H1 (cell line): ENCODE measurements at regions not wholly inside any gene's neighbourhood (a gene's known extent, or its start where the extent isn't known, plus 50 kb on each side); places are given as distances from the start of the nearest gene placed in this dataset.

Experiments used
- CTCF ChIA-PET: fragments of 300-600 bp; sonication (Branson Sonifier 250); formaldehyde crosslinking; loops from one replicate; lab custom pipeline; 2021; ENCODE audit not compliant: partially characterized antibody; lab: Charles Lee
- POLR2A ChIA-PET: fragments of 300-600 bp; sonication (Branson Sonifier 250); formaldehyde crosslinking; loops from one replicate; lab custom pipeline; 2021; ENCODE audit warnings: inconsistent platforms; ENCODE audit not compliant: partially characterized antibody; lab: Charles Lee
- DNase-seq, 2 experiments: peaks; one replicate each; pipeline versions ENCODE4 v3.0.0 to v3.0.0-alpha.2; 2010 to 2022; ENCODE audit warnings: low spot score in 2 of 2, low read depth in 1 of 2, mixed read lengths in 1 of 2
- FAIRE-seq: peaks from 2 replicates; lab custom pipeline; 2011; peaks lifted over from hg19 to GRCh38; lab: Jason Lieb, UNC
- H2AFZ ChIP-seq: 2 replicates; pipeline ENCODE4 v1.8.1; 2012; ENCODE audit warnings: low read length, inconsistent platforms
- H2AK5ac ChIP-seq: 2 replicates; pipeline ENCODE4 v1.6.1; 2013; ENCODE audit warnings: low read depth, low read length
- H2BK120ac ChIP-seq: replicated peaks from 2 replicates; pipeline ENCODE3; 2013; ENCODE audit warnings: low read depth, low read length, inconsistent platforms
- H2BK12ac ChIP-seq: 2 replicates; pipeline ENCODE4 v1.6.1; 2013; ENCODE audit warnings: low read depth, low read length
- H2BK15ac ChIP-seq: 2 replicates; pipeline ENCODE4 v1.6.1; 2013; ENCODE audit warnings: low read length
- H2BK20ac ChIP-seq: 2 replicates; pipeline ENCODE4 v1.6.1; 2013; ENCODE audit warnings: low read length
- H2BK5ac ChIP-seq: 2 replicates; pipeline ENCODE4 v1.6.1; 2013; ENCODE audit warnings: low read depth, low read length
- H3K14ac ChIP-seq: 2 replicates; pipeline ENCODE4 v1.6.1; 2013; ENCODE audit warnings: inconsistent platforms; ENCODE audit not compliant: insufficient read length
- H3K18ac ChIP-seq: 2 replicates; pipeline ENCODE4 v1.6.1; 2013; ENCODE audit warnings: low read length; ENCODE audit errors: extremely low read depth
- H3K23ac ChIP-seq: 2 replicates; pipeline ENCODE4 v1.6.1; 2013; ENCODE audit warnings: inconsistent platforms; ENCODE audit not compliant: insufficient read length
- H3K23me2 ChIP-seq: 2 replicates; pipeline ENCODE4 v1.6.1; 2013; ENCODE audit warnings: low read depth, low read length
- H3K27ac ChIP-seq: 2 replicates; pipeline ENCODE4 v1.6.1; 2011; ENCODE audit warnings: low read depth, low read length, inconsistent platforms
- H3K27me3 ChIP-seq, 4 experiments: replicated peaks in 1 of 4; 1 replicate in 1 of 4; 2 replicates in 3 of 4; pipeline versions ENCODE4 v1.6.1 to v1.8.1; 2011 to 2013; ENCODE audit warnings: low read length in 3 of 4, mild to moderate bottlenecking in 3 of 4, inconsistent platforms in 2 of 4, mixed read lengths in 2 of 4, moderate library complexity in 1 of 4; ENCODE audit not compliant: control insufficient read depth in 3 of 4, insufficient read depth in 3 of 4; ENCODE audit errors: extremely low read depth in 1 of 4
- H3K36me3 ChIP-seq, 4 experiments: 2 replicates each; pipeline versions ENCODE4 v1.6.1 to v1.8.1; 2011 to 2013; ENCODE audit warnings: mild to moderate bottlenecking in 4 of 4, low read length in 3 of 4, moderate library complexity in 2 of 4, control low read depth in 1 of 4, inconsistent platforms in 1 of 4; ENCODE audit not compliant: insufficient read depth in 4 of 4, control insufficient read depth in 2 of 4
- H3K4ac ChIP-seq: replicated peaks from 2 replicates; pipeline ENCODE3; 2013; ENCODE audit warnings: low read length, low read depth, mixed read lengths, inconsistent platforms; ENCODE audit not compliant: insufficient read length
- H3K4me1 ChIP-seq, 4 experiments: replicated peaks in 1 of 4; 1 replicate in 1 of 4; 2 replicates in 3 of 4; pipeline versions ENCODE4 v1.6.1 to v1.8.1; 2011 to 2013; ENCODE audit warnings: low read length in 3 of 4, inconsistent platforms in 2 of 4, mixed read lengths in 1 of 4; ENCODE audit not compliant: insufficient read depth in 4 of 4, control insufficient read depth in 3 of 4
- H3K4me2 ChIP-seq, 2 experiments: 2 replicates each; pipeline versions ENCODE4 v1.6.1 to v1.8.1; 2011 to 2013; ENCODE audit warnings: low read depth in 2 of 2, low read length in 2 of 2, control low read depth in 1 of 2, inconsistent platforms in 1 of 2, mild to moderate bottlenecking in 1 of 2; ENCODE audit not compliant: insufficient read depth in 1 of 2
- H3K4me3 ChIP-seq, 4 experiments: fragments of 200-600, 300-600 bp in 1 of 4; sonication (generic), shearing (Covaris generic), sonication (Bioruptor Twin) in 1 of 4; 2 replicates each; pipeline versions ENCODE4 v1.5.1 to v1.8.1; 2011 to 2016; ENCODE audit warnings: low read length in 4 of 4, low read depth in 3 of 4, control low read depth in 2 of 4, inconsistent platforms in 2 of 4, mild to moderate bottlenecking in 2 of 4, mixed read lengths in 1 of 4, moderate library complexity in 1 of 4; ENCODE audit not compliant: insufficient read depth in 2 of 4; ENCODE audit errors: extremely low read depth in 1 of 4
- H3K56ac ChIP-seq: replicated peaks from 2 replicates; pipeline ENCODE3; 2013; ENCODE audit warnings: low read depth, mild to moderate bottlenecking, mixed read lengths, low read length, inconsistent platforms; ENCODE audit not compliant: insufficient read length
- H3K79me1 ChIP-seq: 2 replicates; pipeline ENCODE4 v1.6.1; 2013; ENCODE audit warnings: low read depth, low read length, control low read depth
- H3K79me2 ChIP-seq, 2 experiments: 2 replicates each; pipeline versions ENCODE4 v1.6.1 to v1.8.1; 2012 to 2013; ENCODE audit warnings: low read length in 2 of 2, mild to moderate bottlenecking in 2 of 2, inconsistent platforms in 1 of 2; ENCODE audit not compliant: insufficient read depth in 2 of 2, control insufficient read depth in 1 of 2
- H3K9ac ChIP-seq, 4 experiments: replicated peaks in 1 of 4; 1 replicate in 1 of 4; 2 replicates in 3 of 4; pipeline versions ENCODE4 v1.6.1 to v1.8.1; 2011 to 2013; ENCODE audit warnings: low read depth in 3 of 4, low read length in 3 of 4, control low read depth in 2 of 4, mild to moderate bottlenecking in 2 of 4, moderate library complexity in 2 of 4, inconsistent platforms in 1 of 4; ENCODE audit errors: extremely low read depth in 1 of 4
- H3K9me3 ChIP-seq, 2 experiments: 2 replicates each; pipeline versions ENCODE4 v1.6.1 to v1.8.1; 2012 to 2013; ENCODE audit warnings: mild to moderate bottlenecking in 2 of 2, moderate library complexity in 2 of 2, control low read depth in 1 of 2, inconsistent platforms in 1 of 2, low read depth in 1 of 2, low read length in 1 of 2, mixed read lengths in 1 of 2; ENCODE audit not compliant: insufficient read depth in 2 of 2
- H4K20me1 ChIP-seq, 2 experiments: replicated peaks in 1 of 2; 2 replicates each; pipeline versions ENCODE3 to v1.8.1; 2011 to 2013; ENCODE audit warnings: inconsistent platforms in 2 of 2, low read length in 2 of 2, mild to moderate bottlenecking in 1 of 2; ENCODE audit not compliant: insufficient read depth in 2 of 2, control insufficient read depth in 1 of 2
- H4K5ac ChIP-seq: 2 replicates; pipeline ENCODE4 v1.6.1; 2013; ENCODE audit warnings: low read length, low read depth, mixed read lengths, inconsistent platforms; ENCODE audit not compliant: insufficient read length
- H4K8ac ChIP-seq: 2 replicates; pipeline ENCODE4 v1.8.0; 2013; ENCODE audit warnings: mild to moderate bottlenecking, moderate library complexity, low read length, inconsistent platforms; ENCODE audit not compliant: insufficient read depth; ENCODE audit errors: extremely low read depth
- H4K91ac ChIP-seq: replicated peaks from 2 replicates; pipeline ENCODE3; 2013; ENCODE audit warnings: low read length, mixed read lengths, inconsistent platforms; ENCODE audit not compliant: insufficient read length
- BACH1 ChIP-seq: IDR thresholded peaks from 2 replicates; pipeline ENCODE4 v1.6.1; 2012; ENCODE audit warnings: low read length, improper control_type of control experiment
- CBX8 ChIP-seq: fragments of 300-800, 300-1000 bp; sonication (generic); IDR thresholded peaks from 2 replicates; pipeline ENCODE4 v1.7.1; 2016; ENCODE audit warnings: low read depth, low read length, borderline replicate concordance
- CHD1 ChIP-seq: IDR thresholded peaks from 2 replicates; pipeline ENCODE4 v1.6.1; 2012; ENCODE audit warnings: low read depth, low read length, improper control_type of control experiment
- EGR1 ChIP-seq: IDR thresholded peaks from 2 replicates; pipeline ENCODE4 v1.6.1; 2011; ENCODE audit warnings: low read depth, low read length, borderline replicate concordance
- MAX ChIP-seq: IDR thresholded peaks from 2 replicates; pipeline ENCODE4 v1.6.1; 2012; ENCODE audit warnings: inconsistent platforms
- RXRA ChIP-seq: IDR thresholded peaks from 2 replicates; pipeline ENCODE4 v1.6.1; 2011; ENCODE audit warnings: low read depth, mild to moderate bottlenecking, low read length, moderate library complexity; ENCODE audit not compliant: insufficient read depth
- SP1 ChIP-seq: IDR thresholded peaks from 2 replicates; pipeline ENCODE4 v1.6.1; 2011; ENCODE audit warnings: low read depth, low read length
- SP2 ChIP-seq: IDR thresholded peaks from 2 replicates; pipeline ENCODE4 v1.6.1; 2012; ENCODE audit warnings: mild to moderate bottlenecking, low read length, inconsistent platforms
- SUZ12 ChIP-seq: fragments of 200-600 bp; sonication (generic); IDR thresholded peaks from 2 replicates; pipeline ENCODE4 v1.6.1; 2012; ENCODE audit warnings: mild to moderate bottlenecking, inconsistent platforms, low read length, moderate library complexity, mixed read lengths
- ZNF274 ChIP-seq: IDR thresholded peaks from 2 replicates; pipeline ENCODE4 v1.7.0; 2012; ENCODE audit warnings: low read length, borderline replicate concordance; ENCODE audit errors: extremely low read depth
- WGBS, 2 experiments: shearing (Covaris generic) in 1 of 2; methylation state at CpG; one replicate each; pipeline versions ENCODE4 v1.1.6 to v1.1.7; 2013 to 2015; ENCODE audit warnings: low lambda C conversion rate in 2 of 2, mixed read lengths in 2 of 2, inconsistent platforms in 1 of 2, low coverage in 1 of 2, missing lambda C conversion rate in 1 of 2; ENCODE audit not compliant: insufficient replicate concordance in 2 of 2, insufficient coverage in 1 of 2, insufficient read length in 1 of 2; ENCODE audit errors: extremely low coverage in 1 of 2, missing lambda C conversion rate in 1 of 2; 5-methylcytosine and 5-hydroxymethylcytosine counted together

GRCh38 chr21:18666725-18667124 is 263.1 kb upstream of the TMPRSS15 start:
- H3K14ac ChIP-seq: no peak overlapping the region
- H4K8ac ChIP-seq: no peak overlapping the region
- H2BK12ac ChIP-seq: no peak overlapping the region
- no peak for FAIRE-seq
- H3K18ac ChIP-seq: no peak overlapping the region
- H2BK20ac ChIP-seq: no peak overlapping the region
- no peak overlapping the region for H2BK15ac ChIP-seq
- ChIA-PET CTCF (interaction anchor here (0.6 to 1.0 kb wide), 2 partner anchors 9 to 922 kb away, joined by 3 read pairs; no protein-coding TSS in a partner anchor), POLR2A (no interaction called here)
- H2BK5ac ChIP-seq: no peak overlapping the region
- no peaks in the 10 kb centered on the region for H3K36me3 ChIP-seq
- no peak overlapping the region for H2BK120ac ChIP-seq
- H3K4ac ChIP-seq: no peak overlapping the region
- no peak overlapping the region for H3K23ac ChIP-seq
- no peak for TF ChIP-seq CBX8
- TF ChIP-seq SP1: no peak
- TF ChIP-seq EGR1: no peak
- TF ChIP-seq CHD1: no peak
- no peak for TF ChIP-seq RXRA
- TF ChIP-seq MAX: no peak
- TF ChIP-seq BACH1: no peak
- no peak for TF ChIP-seq SUZ12
- TF ChIP-seq SP2: no peak
- no peak for TF ChIP-seq ZNF274
- H3K79me2 ChIP-seq: no peaks in the 10 kb centered on the region
- no peak overlapping the region for H3K4me3 ChIP-seq
- H3K56ac ChIP-seq: no peak overlapping the region
- H3K4me2 ChIP-seq: no peak overlapping the region
- no peaks in the 10 kb centered on the region for H4K20me1 ChIP-seq
- no peaks in the 10 kb centered on the region for H3K79me1 ChIP-seq
- H3K4me1 ChIP-seq: no peaks in the 10 kb centered on the region
- H3K23me2 ChIP-seq: no peaks in the 10 kb centered on the region
- H3K27me3 ChIP-seq: no peaks in the 10 kb centered on the region
- 89% methylated on average over 1 of the region's 1 CpG; no CpG with 5 or more reads in 1 of the 2 experiments for WGBS, 2 experiments
- no peak overlapping the region for H2AFZ ChIP-seq
- no peak overlapping the region for H3K27ac ChIP-seq
- H3K9ac ChIP-seq: no peak overlapping the region
- H4K5ac ChIP-seq: no peak overlapping the region
- H2AK5ac ChIP-seq: no peak overlapping the region
- H4K91ac ChIP-seq: no peak overlapping the region
- DNase-seq: no peak
- no peaks in the 10 kb centered on the region for H3K9me3 ChIP-seq
